ENCODE measurements at regions not wholly inside any gene's neighbourhood (a gene's known extent, or its start where the extent isn't known, plus 50 kb on each side); places are given as distances from the start of the nearest gene placed in this dataset.

- TF ChIP-seq ARID4B (CRISPR knock-in tag; IDR thresholded peaks at IDR 0.05; ENCODE audit: borderline replicate concordance) (no peak), ZNF671 (CRISPR knock-in tag; IDR thresholded peaks at IDR 0.05) (no peak), ZMAT4 (CRISPR knock-in tag; IDR thresholded peaks at IDR 0.05) (no peak), FOXP1 (CRISPR knock-in tag; IDR thresholded peaks at IDR 0.05; ENCODE audit: borderline replicate concordance) (no peak), TEAD1 (CRISPR knock-in tag; IDR thresholded peaks at IDR 0.05) (no peak), PRRX2 (CRISPR knock-in tag; IDR thresholded peaks at IDR 0.05) (no peak), ZNF532 (CRISPR knock-in tag; IDR thresholded peaks at IDR 0.05; ENCODE audit: borderline replicate concordance) (no peak)
- TF ChIP-seq, protein P1, sequence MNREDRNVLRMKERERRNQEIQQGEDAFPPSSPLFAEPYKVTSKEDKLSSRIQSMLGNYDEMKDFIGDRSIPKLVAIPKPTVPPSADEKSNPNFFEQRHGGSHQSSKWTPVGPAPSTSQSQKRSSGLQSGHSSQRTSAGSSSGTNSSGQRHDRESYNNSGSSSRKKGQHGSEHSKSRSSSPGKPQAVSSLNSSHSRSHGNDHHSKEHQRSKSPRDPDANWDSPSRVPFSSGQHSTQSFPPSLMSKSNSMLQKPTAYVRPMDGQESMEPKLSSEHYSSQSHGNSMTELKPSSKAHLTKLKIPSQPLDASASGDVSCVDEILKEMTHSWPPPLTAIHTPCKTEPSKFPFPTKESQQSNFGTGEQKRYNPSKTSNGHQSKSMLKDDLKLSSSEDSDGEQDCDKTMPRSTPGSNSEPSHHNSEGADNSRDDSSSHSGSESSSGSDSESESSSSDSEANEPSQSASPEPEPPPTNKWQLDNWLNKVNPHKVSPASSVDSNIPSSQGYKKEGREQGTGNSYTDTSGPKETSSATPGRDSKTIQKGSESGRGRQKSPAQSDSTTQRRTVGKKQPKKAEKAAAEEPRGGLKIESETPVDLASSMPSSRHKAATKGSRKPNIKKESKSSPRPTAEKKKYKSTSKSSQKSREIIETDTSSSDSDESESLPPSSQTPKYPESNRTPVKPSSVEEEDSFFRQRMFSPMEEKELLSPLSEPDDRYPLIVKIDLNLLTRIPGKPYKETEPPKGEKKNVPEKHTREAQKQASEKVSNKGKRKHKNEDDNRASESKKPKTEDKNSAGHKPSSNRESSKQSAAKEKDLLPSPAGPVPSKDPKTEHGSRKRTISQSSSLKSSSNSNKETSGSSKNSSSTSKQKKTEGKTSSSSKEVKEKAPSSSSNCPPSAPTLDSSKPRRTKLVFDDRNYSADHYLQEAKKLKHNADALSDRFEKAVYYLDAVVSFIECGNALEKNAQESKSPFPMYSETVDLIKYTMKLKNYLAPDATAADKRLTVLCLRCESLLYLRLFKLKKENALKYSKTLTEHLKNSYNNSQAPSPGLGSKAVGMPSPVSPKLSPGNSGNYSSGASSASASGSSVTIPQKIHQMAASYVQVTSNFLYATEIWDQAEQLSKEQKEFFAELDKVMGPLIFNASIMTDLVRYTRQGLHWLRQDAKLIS (CRISPR knock-in tag; IDR thresholded peaks at IDR 0.05; ENCODE audit: borderline replicate concordance): no peak
- TF ChIP-seq, protein P2, sequence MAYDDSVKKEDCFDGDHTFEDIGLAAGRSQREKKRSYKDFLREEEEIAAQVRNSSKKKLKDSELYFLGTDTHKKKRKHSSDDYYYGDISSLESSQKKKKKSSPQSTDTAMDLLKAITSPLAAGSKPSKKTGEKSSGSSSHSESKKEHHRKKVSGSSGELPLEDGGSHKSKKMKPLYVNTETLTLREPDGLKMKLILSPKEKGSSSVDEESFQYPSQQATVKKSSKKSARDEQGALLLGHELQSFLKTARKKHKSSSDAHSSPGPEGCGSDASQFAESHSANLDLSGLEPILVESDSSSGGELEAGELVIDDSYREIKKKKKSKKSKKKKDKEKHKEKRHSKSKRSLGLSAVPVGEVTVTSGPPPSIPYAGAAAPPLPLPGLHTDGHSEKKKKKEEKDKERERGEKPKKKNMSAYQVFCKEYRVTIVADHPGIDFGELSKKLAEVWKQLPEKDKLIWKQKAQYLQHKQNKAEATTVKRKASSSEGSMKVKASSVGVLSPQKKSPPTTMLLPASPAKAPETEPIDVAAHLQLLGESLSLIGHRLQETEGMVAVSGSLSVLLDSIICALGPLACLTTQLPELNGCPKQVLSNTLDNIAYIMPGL (CRISPR knock-in tag; IDR thresholded peaks at IDR 0.05): no peak
These were observed 769.3 kb downstream of the TLR4 start (continued) for GRCh38 chr9:118473521-118473920.

DNA sequence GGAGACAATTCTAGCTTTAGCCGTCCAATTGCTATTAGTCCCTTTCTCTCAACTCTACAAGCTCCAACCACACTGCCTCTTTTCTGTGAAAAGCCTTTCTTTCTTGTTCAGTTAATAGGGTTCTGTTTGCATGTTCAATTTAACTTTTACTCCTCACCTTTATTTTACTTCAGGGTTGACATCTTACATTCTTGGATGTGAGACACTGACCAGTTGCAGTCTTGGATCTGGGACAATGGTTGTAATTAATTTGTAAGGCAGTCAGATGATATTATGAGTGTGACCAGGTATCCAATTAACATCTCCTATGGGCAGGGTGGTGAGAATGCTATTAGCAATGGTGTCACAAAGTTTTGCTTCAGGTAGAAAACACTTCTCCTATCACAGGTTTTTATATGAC lies 774.5 kb downstream of the TLR4 start:
- Mint-ChIP-seq H3K27me3 (ENCODE audit: low read depth) (no peaks in the 10 kb centered on the region), H3K27ac (no peak overlapping the region), H3K36me3 (no peaks in the 10 kb centered on the region), H3K4me1 (peaks cover 10% of the 10 kb centered on the region), H3K9me3 (no peaks in the 10 kb centered on the region), H3K4me3 (no peak overlapping the region)
- CTCF ChIA-PET: no interaction called here
- ATAC-seq: no peak
- POLR2A ChIA-PET: no interaction called here
- DNase-seq (ENCODE audit: low spot score): no peak
- TF ChIP-seq ZSCAN18 (CRISPR knock-in tag; IDR thresholded peaks at IDR 0.05): no peak
- TF ChIP-seq, protein P2 (CRISPR knock-in tag; IDR thresholded peaks at IDR 0.05): no peak

Measured in WTC11 (cell line).